ENCODE measurements at regions not wholly inside any gene's neighbourhood (a gene's known extent, or its start where the extent isn't known, plus 50 kb on each side); places are given as distances from the start of the nearest gene placed in this dataset.
"Not testable (repeated sequence)": the region's sequence is repeated elsewhere in the genome, so short reads cannot be mapped to it uniquely, and the experiment has no call there.

DNA sequence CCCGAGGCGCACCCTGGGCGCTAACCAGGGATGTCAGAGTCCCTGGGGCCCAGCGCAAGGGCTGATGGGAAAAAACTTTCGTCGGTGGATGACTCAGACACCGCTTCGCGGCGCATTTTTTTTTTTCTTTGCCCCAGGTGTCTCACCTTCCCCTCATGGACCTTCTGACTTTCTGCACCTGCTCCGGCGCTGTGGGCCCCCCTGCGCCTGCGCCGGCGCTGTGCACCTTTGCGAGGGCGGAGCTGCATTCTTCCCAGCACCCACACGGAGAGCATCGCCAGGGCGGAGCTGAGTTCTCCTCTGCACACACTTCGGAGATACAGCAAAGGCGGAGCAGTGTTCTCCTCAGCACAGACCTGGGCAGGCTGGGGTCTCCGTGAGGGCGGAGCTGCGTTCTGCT, 1575.3 kb downstream of the TSPY10 start:
- TF ChIP-seq CTCF, POLR2AphosphoS5, POLR2A (IDR thresholded peaks at IDR 0.05): not testable (repeated sequence)
